Brain microvascular endothelial cell (primary cell): ENCODE measurements at regions not wholly inside any gene's neighbourhood (a gene's known extent, or its start where the extent isn't known, plus 50 kb on each side); places are given as distances from the start of the nearest gene placed in this dataset.
A peak's percentile ranks its signal among the peaks of the same experiment; 100 is the strongest.

Experiments
- DNase-seq: peaks from one replicate; pipeline ENCODE4 v3.0.0-alpha.2; 2020
- H3K27ac ChIP-seq: fragments of 250-450 bp; sonication (Bioruptor Pico); 2 replicates; pipeline ENCODE4 v1.5.1; 2020; ENCODE audit warnings: mild to moderate bottlenecking, moderate library complexity
- H3K27me3 ChIP-seq: fragments of 250-450 bp; sonication (Bioruptor Pico); replicated peaks from 2 replicates; pipeline ENCODE4 v1.5.1; 2020; ENCODE audit warnings: mild to moderate bottlenecking
- H3K36me3 ChIP-seq: fragments of 250-450 bp; sonication (Bioruptor Pico); replicated peaks from 2 replicates; pipeline ENCODE4 v1.5.1; 2020; ENCODE audit warnings: mild to moderate bottlenecking
- H3K4me3 ChIP-seq: 2 replicates; pipeline ENCODE4 v1.5.1; 2011; ENCODE audit warnings: low read depth, mild to moderate bottlenecking, control low read depth, low read length, moderate library complexity
- CTCF ChIP-seq: IDR thresholded peaks from 2 replicates; pipeline ENCODE4 v1.5.1; 2011; ENCODE audit warnings: low read depth, mild to moderate bottlenecking, moderate library complexity, low read length, control low read depth, inconsistent platforms; ENCODE audit errors: missing control alignments
- in situ Hi-C: cut with HindIII; loops from 2 replicates; pipeline ENCODE4 v1.10.0; 2017; ENCODE audit warnings: low sequenced_read_pairs, low pct_ligation_motif_present

DNA sequence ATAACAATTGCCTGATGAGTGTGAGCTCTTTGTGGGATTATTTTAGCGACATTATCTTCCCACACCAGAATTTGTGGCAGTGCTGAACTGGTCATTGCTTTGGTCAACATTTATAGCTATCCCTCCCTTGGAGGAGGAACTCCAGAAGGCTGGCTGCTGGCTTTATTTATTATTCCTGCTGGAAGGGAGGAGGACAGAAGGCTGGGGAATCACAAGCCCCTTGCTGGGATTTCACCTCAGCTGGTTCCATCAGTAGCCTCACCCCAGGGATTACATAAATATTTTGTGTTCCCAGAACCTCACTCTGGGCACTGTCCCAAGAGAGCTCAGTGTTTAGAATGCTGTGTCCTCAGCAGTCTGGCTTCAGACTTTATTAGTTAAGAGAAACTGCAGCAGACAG lies 102.8 kb upstream of the C1orf21 start:
- in situ Hi-C loops = no loop called here

GRCh38 chr1:184284900-184285299 lies 101.9 kb upstream of the C1orf21 start:
- Histone ChIP-seq H3K36me3 (no peaks in the 10 kb centered on the region), H3K4me3 (no peak overlapping the region), H3K27ac (no peak overlapping the region), H3K27me3 (no peaks in the 10 kb centered on the region)
- DNase-seq = no peak
- no peak for TF ChIP-seq CTCF
- in situ Hi-C loops = no loop called here

More for the DNA sequence above, 102.8 kb upstream of the C1orf21 start:
- Histone ChIP-seq H3K4me3 (no peak overlapping the region), H3K36me3 (no peaks in the 10 kb centered on the region), H3K27ac (peak overlapping the region; percentile 11), H3K27me3 (no peaks in the 10 kb centered on the region)
- peak; percentile 84 for DNase-seq
- TF ChIP-seq CTCF = no peak

DNA sequence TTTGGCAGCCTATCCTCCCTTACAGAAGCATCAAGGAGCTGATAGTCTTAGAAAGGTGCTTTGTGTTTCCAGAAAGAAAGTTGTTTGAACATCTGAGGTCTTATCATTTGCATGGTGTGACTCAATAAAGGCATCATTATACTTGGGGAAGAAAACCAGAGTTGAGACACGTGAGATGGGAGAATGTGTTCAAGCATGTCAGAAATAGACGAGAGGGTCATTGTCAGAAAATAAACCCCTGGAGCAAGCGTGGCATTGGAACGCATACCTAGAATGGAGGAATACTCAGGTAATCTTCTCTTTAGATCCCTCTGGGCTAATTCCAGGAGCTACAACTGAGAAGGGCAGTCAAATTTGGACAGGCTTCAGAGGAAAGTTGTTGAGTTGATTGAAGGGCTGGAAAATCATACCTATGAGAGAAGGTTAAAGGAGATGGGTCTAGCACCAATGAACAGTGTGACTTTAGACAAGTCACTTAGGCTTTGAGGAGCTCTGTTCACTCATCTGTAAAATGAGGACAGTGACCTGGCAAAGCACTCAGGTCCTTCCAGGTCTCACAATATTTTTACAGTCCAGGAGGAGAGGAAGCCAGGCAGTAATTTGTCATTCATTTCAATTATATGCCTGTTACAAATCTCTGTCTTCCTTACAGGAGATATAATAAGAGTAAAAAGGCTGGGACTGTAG lies 101.3 kb upstream of the C1orf21 start:
- no peak overlapping the region for H3K4me3 ChIP-seq
- DNase-seq = no peak
- TF ChIP-seq CTCF = no peak
- H3K27ac ChIP-seq = no peak overlapping the region
- H3K36me3 ChIP-seq = no peaks in the 10 kb centered on the region
- in situ Hi-C loops = no loop called here
- H3K27me3 ChIP-seq = no peaks in the 10 kb centered on the region

GRCh38 chr1:184287001-184287400 lies 99.8 kb upstream of the C1orf21 start:
- TF ChIP-seq CTCF = no peak
- no peak for DNase-seq
- Histone ChIP-seq H3K4me3 (no peak overlapping the region), H3K27ac (no peak overlapping the region), H3K27me3 (no peaks in the 10 kb centered on the region), H3K36me3 (no peaks in the 10 kb centered on the region)
- in situ Hi-C loops = no loop called here

GRCh38 chr1:184289825-184290550 lies 96.8 kb upstream of the C1orf21 start:
- no peaks in the 10 kb centered on the region for H3K36me3 ChIP-seq
- no peak overlapping the region for H3K4me3 ChIP-seq
- in situ Hi-C loops = no loop called here
- DNase-seq = no peak
- no peaks in the 10 kb centered on the region for H3K27me3 ChIP-seq
- no peak overlapping the region for H3K27ac ChIP-seq
- TF ChIP-seq CTCF = no peak
